ENCODE measurements at regions not wholly inside any gene's neighbourhood (a gene's known extent, or its start where the extent isn't known, plus 50 kb on each side); places are given as distances from the start of the nearest gene placed in this dataset.
"Not testable (repeated sequence)": the region's sequence is repeated elsewhere in the genome, so short reads cannot be mapped to it uniquely, and the experiment has no call there.

- no peak for TF ChIP-seq CTCF (IDR thresholded peaks at IDR 0.05)
- H3K36me3 ChIP-seq: no peaks in the 10 kb centered on the region
- no peak overlapping the region for H3K4me3 ChIP-seq
- no peak for DNase-seq (ENCODE audit: low spot score)
- H3K9me3 ChIP-seq: no peaks in the 10 kb centered on the region
- peaks cover 0 to 4% of the 10 kb centered on the region in 2 donors for H3K4me1 ChIP-seq
- H3K27me3 ChIP-seq: no peaks in the 10 kb centered on the region
- no peak overlapping the region for H3K27ac ChIP-seq
Measured at GRCh38 chr20:11176431-11176830, 502.6 kb upstream of the JAG1 start.

GRCh38 chr20:11178946-11179654, 505.3 kb upstream of the JAG1 start:
- Histone ChIP-seq H3K4me3 (no peak overlapping the region), H3K36me3 (no peaks in the 10 kb centered on the region), H3K27me3 (no peaks in the 10 kb centered on the region), H3K9me3 (no peaks in the 10 kb centered on the region), H3K4me1 (peaks cover 0 to 4% of the 10 kb centered on the region in 2 donors), H3K27ac (peak overlapping the region in 1 of 2 donors; percentile 19)
- TF ChIP-seq CTCF (IDR thresholded peaks at IDR 0.05): no peak
- DNase-seq (ENCODE audit: low spot score): no peak

- no peaks in the 10 kb centered on the region for H3K36me3 ChIP-seq
Measured at GRCh38 chr20:11180186-11180585, 506.4 kb upstream of the JAG1 start.

GRCh38 chr20:11181129-11181528, 507.3 kb upstream of the JAG1 start:
- not testable (repeated sequence) for DNase-seq (ENCODE audit: low spot score); H3K27me3 ChIP-seq; H3K27ac ChIP-seq; H3K4me3 ChIP-seq; H3K4me1 ChIP-seq; H3K36me3 ChIP-seq
- H3K9me3 ChIP-seq: peaks cover 0 to 11% of the 10 kb centered on the region in 2 donors

More at GRCh38 chr20:11180186-11180585, 506.4 kb upstream of the JAG1 start:
- no peaks in the 10 kb centered on the region for H3K27me3 ChIP-seq
- H3K4me3 ChIP-seq: no peak overlapping the region
- no peak for TF ChIP-seq CTCF (IDR thresholded peaks at IDR 0.05)
- H3K27ac ChIP-seq: no peak overlapping the region
- H3K9me3 ChIP-seq: peaks cover 0 to 3% of the 10 kb centered on the region in 2 donors
- peaks cover 0 to 4% of the 10 kb centered on the region in 2 donors for H3K4me1 ChIP-seq
- DNase-seq (ENCODE audit: low spot score): no peak

GRCh38 chr20:11181966-11182365, 508.2 kb upstream of the JAG1 start:
- Histone ChIP-seq H3K4me3 (no peak overlapping the region), H3K36me3 (no peaks in the 10 kb centered on the region), H3K9me3 (peaks cover 0 to 11% of the 10 kb centered on the region in 2 donors), H3K4me1 (peaks cover 0 to 4% of the 10 kb centered on the region in 2 donors), H3K27me3 (no peaks in the 10 kb centered on the region), H3K27ac (no peak overlapping the region)
- no peak for DNase-seq (ENCODE audit: low spot score)
- TF ChIP-seq CTCF (IDR thresholded peaks at IDR 0.05): no peak

- Histone ChIP-seq H3K27ac (no peak overlapping the region), H3K36me3 (no peaks in the 10 kb centered on the region), H3K4me3 (no peak overlapping the region), H3K9me3 (peaks cover 0 to 11% of the 10 kb centered on the region in 2 donors), H3K27me3 (no peaks in the 10 kb centered on the region), H3K4me1 (peaks cover 0 to 4% of the 10 kb centered on the region in 2 donors)
- no peak for TF ChIP-seq CTCF (IDR thresholded peaks at IDR 0.05)
- DNase-seq (ENCODE audit: low spot score): no peak
Measured at GRCh38 chr20:11182720-11183119, 508.9 kb upstream of the JAG1 start.

Data from right atrium auricular region (tissue), 2 donors.